Ascending aorta (tissue), 2 donors: ENCODE measurements at regions not wholly inside any gene's neighbourhood (a gene's known extent, or its start where the extent isn't known, plus 50 kb on each side); places are given as distances from the start of the nearest gene placed in this dataset.
A peak's percentile ranks its signal among the peaks of the same experiment; 100 is the strongest.

ENCODE experiments used
- DNase-seq, 2 donors: peaks; one replicate each; pipeline ENCODE4 v3.0.0-alpha.2; 2019; ENCODE audit warnings: low spot score in 2 of 2
- H3K27ac ChIP-seq, 2 donors: fragments of 200-600 bp; sonication (generic); one replicate each; pipeline ENCODE4 v1.5.1; 2016 to 2017; ENCODE audit warnings: mild to moderate bottlenecking in 1 of 2
- H3K27me3 ChIP-seq: fragments of 200-600 bp; sonication (generic); one replicate; pipeline ENCODE4 v1.5.1; 2017
- H3K36me3 ChIP-seq, 2 donors: fragments of 200-600 bp; sonication (generic); one replicate each; pipeline ENCODE4 v1.5.1; 2016
- H3K4me1 ChIP-seq, 2 donors: fragments of 200-600 bp; sonication (generic); one replicate each; pipeline ENCODE4 v1.5.1; 2016 to 2017; ENCODE audit warnings: mild to moderate bottlenecking in 1 of 2
- H3K4me3 ChIP-seq, 2 donors: fragments of 200-600 bp; sonication (generic); one replicate each; pipeline ENCODE4 v1.5.1; 2016 to 2017; ENCODE audit warnings: mild to moderate bottlenecking in 1 of 2
- H3K9me3 ChIP-seq, 2 donors: fragments of 200-600 bp; sonication (generic); one replicate each; pipeline ENCODE4 v1.5.1; 2016
- CTCF ChIP-seq, 3 experiments: fragments of 200-600 bp in 2 of 3; fragments of 450-650 bp in 1 of 3; sonication (generic) in 2 of 3; IDR thresholded peaks; one replicate each; pipeline ENCODE4 v1.5.1; 2016 to 2019; ENCODE audit warnings: antibody characterized with exemption in 3 of 3, mild to moderate bottlenecking in 1 of 3, moderate library complexity in 1 of 3
- intact Hi-C: fragments of 100-400 bp; cut with DNase I; formaldehyde crosslinking; loops from one replicate; pipeline ENCODE4 v1.15.1; 2023

GRCh38 chr13:74287724-74288169 lies 153.5 kb upstream of the KLF12 start:
- H3K4me3 ChIP-seq: peak overlapping the region; percentile 18 to 53
- intact Hi-C loops: loop anchor here (2.0 to 5.0 kb wide), 5 partner anchors 75 to 530 kb away; no protein-coding TSS in a partner anchor
- H3K9me3 ChIP-seq: no peaks in the 10 kb centered on the region
- no peak for TF ChIP-seq CTCF (IDR thresholded peaks at IDR 0.05)
- H3K4me1 ChIP-seq: peaks cover 4 to 8% of the 10 kb centered on the region in 2 donors
- no peaks in the 10 kb centered on the region for H3K36me3 ChIP-seq
- peak overlapping the region in 1 of 2 donors; percentile 2 for H3K27ac ChIP-seq
- peak; percentile 47 to 85 for DNase-seq
- H3K27me3 ChIP-seq: no peaks in the 10 kb centered on the region

DNA sequence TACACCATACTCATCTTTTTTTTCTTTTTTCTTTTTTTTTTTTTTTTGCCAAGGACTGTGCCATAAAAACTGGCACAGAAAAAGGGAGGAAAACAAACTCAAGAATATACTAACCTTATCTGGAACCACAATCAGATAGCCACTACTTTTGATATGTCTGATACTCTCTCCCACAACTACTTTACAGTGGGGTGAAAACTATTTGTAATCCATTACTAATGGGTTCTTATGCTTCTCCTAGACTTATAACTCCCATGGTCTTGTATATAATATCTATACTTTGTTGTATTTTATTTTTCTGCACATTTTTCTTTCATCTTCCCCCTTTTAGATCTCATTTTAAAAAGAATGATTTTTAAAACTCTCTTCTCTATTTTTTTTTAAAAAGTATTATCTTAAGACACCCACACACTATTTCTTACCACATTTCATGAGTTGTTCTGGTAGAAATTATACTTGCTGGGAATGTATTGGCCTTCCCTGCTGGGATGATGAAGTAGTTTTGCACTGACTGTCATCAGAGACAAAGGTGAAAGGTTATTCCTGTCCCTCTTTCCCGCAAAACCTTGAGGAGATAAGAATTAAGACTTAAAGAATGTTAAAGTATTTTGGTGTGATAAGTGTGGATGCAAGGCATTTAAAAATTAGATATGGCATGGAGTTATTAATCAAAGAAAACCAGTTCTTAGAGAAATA lies 146.7 kb upstream of the KLF12 start:
- Histone ChIP-seq H3K36me3 (no peaks in the 10 kb centered on the region), H3K27me3 (no peaks in the 10 kb centered on the region), H3K27ac (no peak overlapping the region), H3K9me3 (no peaks in the 10 kb centered on the region), H3K4me3 (no peak overlapping the region), H3K4me1 (no peaks in the 10 kb centered on the region)
- DNase-seq: no peak
- TF ChIP-seq CTCF (IDR thresholded peaks at IDR 0.05): no peak
- intact Hi-C loops: no loop called here

GRCh38 chr13:74280093-74280794 lies 146.0 kb upstream of the KLF12 start:
- DNase-seq: no peak
- H3K4me3 ChIP-seq: no peak overlapping the region
- H3K27me3 ChIP-seq: no peaks in the 10 kb centered on the region
- H3K4me1 ChIP-seq: no peaks in the 10 kb centered on the region
- no peak overlapping the region for H3K27ac ChIP-seq
- intact Hi-C loops: no loop called here
- H3K9me3 ChIP-seq: no peaks in the 10 kb centered on the region
- TF ChIP-seq CTCF (IDR thresholded peaks at IDR 0.05): no peak
- H3K36me3 ChIP-seq: no peaks in the 10 kb centered on the region

DNA sequence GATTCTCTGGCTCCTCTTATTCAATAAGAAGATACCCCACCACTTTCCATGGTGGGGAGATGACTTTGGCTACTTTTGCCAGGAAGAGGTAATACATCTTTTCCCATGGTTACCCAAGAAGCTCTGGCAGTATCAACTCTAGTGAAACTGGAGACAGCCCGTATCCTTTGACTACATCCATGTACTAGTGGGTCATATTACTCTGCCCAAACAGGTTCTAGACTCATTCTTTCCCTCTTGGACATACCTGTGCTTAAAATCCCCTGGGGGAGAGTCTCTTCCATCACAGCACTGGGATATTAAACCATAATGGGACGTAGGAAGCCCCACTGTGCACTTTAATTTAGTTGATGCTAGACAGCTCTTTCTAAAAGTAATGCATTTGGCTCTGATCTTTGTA lies 144.7 kb upstream of the KLF12 start:
- TF ChIP-seq CTCF (IDR thresholded peaks at IDR 0.05): no peak
- no peak overlapping the region for H3K27ac ChIP-seq
- H3K27me3 ChIP-seq: no peaks in the 10 kb centered on the region
- no peaks in the 10 kb centered on the region for H3K4me1 ChIP-seq
- H3K36me3 ChIP-seq: no peaks in the 10 kb centered on the region
- no peak overlapping the region for H3K4me3 ChIP-seq
- DNase-seq: no peak
- H3K9me3 ChIP-seq: no peaks in the 10 kb centered on the region
- intact Hi-C loops: no loop called here

GRCh38 chr13:74274916-74275315 lies 140.7 kb upstream of the KLF12 start:
- no peak for DNase-seq

More at GRCh38 chr13:74274916-74275315, 140.7 kb upstream of the KLF12 start:
- H3K4me1 ChIP-seq: peaks cover 0 to 3% of the 10 kb centered on the region in 2 donors
- peaks cover 0 to 7% of the 10 kb centered on the region in 2 donors for H3K9me3 ChIP-seq
- no peaks in the 10 kb centered on the region for H3K36me3 ChIP-seq
- H3K27me3 ChIP-seq: no peaks in the 10 kb centered on the region
- no peak overlapping the region for H3K27ac ChIP-seq
- intact Hi-C loops: no loop called here
- H3K4me3 ChIP-seq: no peak overlapping the region
- TF ChIP-seq CTCF (IDR thresholded peaks at IDR 0.05): no peak
